K562 (cell line): ENCODE measurements at regions not wholly inside any gene's neighbourhood (a gene's known extent, or its start where the extent isn't known, plus 50 kb on each side); places are given as distances from the start of the nearest gene placed in this dataset.

Experiments used
- ATAC-seq: fragments of 200-7000 bp; cut with Tn5 transposase; 3 replicates; pipeline ENCODE4 v1.9.1; 2020; ENCODE audit warnings: moderate library complexity
- BruUV-seq: library from RNA; stranded (reverse); fragments of 400-500 nt; replicated peaks from 2 replicates; lab custom pipeline; 2021; lab: Mats Ljungman, UMichigan
- CTCF ChIA-PET: fragments of 300-600 bp; formaldehyde crosslinking; extraction: SDS; loops from one replicate; lab custom pipeline; 2021; ENCODE audit warnings: low intra/inter-chr PET ratio; lab: Yijun Ruan, JAX
- POLR2A ChIA-PET: fragments of 300-600, 350-650 bp; sonication (Branson Sonifier 250); formaldehyde crosslinking; extraction: SDS; loops from one replicate; lab custom pipeline; 2021; ENCODE audit warnings: antibody characterized with exemption, inconsistent platforms; lab: Yijun Ruan, JAX
- DNase-seq, 4 experiments: peaks; one replicate each; pipeline versions ENCODE4 v3.0.0 to v3.0.0-alpha.2; 2011 to 2018; ENCODE audit warnings: low spot score in 3 of 4, mixed read lengths in 3 of 4; ENCODE audit errors: extremely low read depth in 1 of 4
- FAIRE-seq: peaks from 2 replicates; lab custom pipeline; 2011; peaks lifted over from hg19 to GRCh38; lab: Jason Lieb, UNC
- H2AFZ ChIP-seq: 2 replicates; pipeline ENCODE4 v1.6.0; 2011; ENCODE audit warnings: low read depth, low read length, control low read depth, inconsistent platforms
- H3K27ac ChIP-seq: fragments of 200-600 bp; 3 replicates; pipeline ENCODE4 v1.8.0; 2011; ENCODE audit warnings: low read depth, mild to moderate bottlenecking, control low read depth, inconsistent platforms, low read length, moderate library complexity, mixed read lengths; ENCODE audit errors: extremely low read depth
- H3K27me3 ChIP-seq, 2 experiments: fragments of 300-600 bp in 1 of 2; 2 replicates in 1 of 2; 3 replicates in 1 of 2; pipeline versions ENCODE4 v1.6.0 to v1.8.0; 2011; ENCODE audit warnings: inconsistent platforms in 2 of 2, low read length in 2 of 2, mild to moderate bottlenecking in 1 of 2, mixed read lengths in 1 of 2, moderate library complexity in 1 of 2; ENCODE audit not compliant: control insufficient read depth in 2 of 2, insufficient read depth in 2 of 2
- H3K36me3 ChIP-seq: fragments of 300-600 bp; 3 replicates; pipeline ENCODE4 v1.8.0; 2011; ENCODE audit warnings: mild to moderate bottlenecking, low read length, inconsistent platforms; ENCODE audit not compliant: control insufficient read depth, insufficient read depth
- H3K4me1 ChIP-seq, 2 experiments: fragments of 200-600 bp in 1 of 2; replicated peaks in 1 of 2; 2 replicates in 1 of 2; 3 replicates in 1 of 2; pipeline versions ENCODE4 v1.5.1 to v1.8.0; 2011; ENCODE audit warnings: inconsistent platforms in 2 of 2, low read length in 2 of 2, mild to moderate bottlenecking in 1 of 2, mixed read lengths in 1 of 2, moderate library complexity in 1 of 2; ENCODE audit not compliant: control insufficient read depth in 2 of 2, insufficient read depth in 2 of 2
- H3K4me2 ChIP-seq: 2 replicates; pipeline ENCODE4 v1.6.1; 2011; ENCODE audit warnings: low read length, control low read depth, inconsistent platforms, mixed read lengths; ENCODE audit not compliant: insufficient read depth
- H3K4me3 ChIP-seq: fragments of 200-600 bp; sonication (generic), shearing (Covaris generic); 2 replicates; pipeline ENCODE4 v1.5.1; 2016; ENCODE audit warnings: control low read depth, inconsistent platforms
- H3K79me2 ChIP-seq: fragments of 200-600 bp; 3 replicates; pipeline ENCODE4 v1.8.0; 2011; ENCODE audit warnings: low read length, inconsistent platforms; ENCODE audit not compliant: control insufficient read depth, insufficient read depth
- H3K9ac ChIP-seq, 2 experiments: 2 replicates each; pipeline versions ENCODE4 v1.6.0 to v1.6.1; 2011; ENCODE audit warnings: low read depth in 2 of 2, low read length in 2 of 2, control low read depth in 1 of 2, inconsistent platforms in 1 of 2, mild to moderate bottlenecking in 1 of 2, mixed read lengths in 1 of 2; ENCODE audit not compliant: insufficient read depth in 1 of 2
- H3K9me1 ChIP-seq: one replicate; pipeline ENCODE4 v1.6.0; 2011; ENCODE audit warnings: inconsistent platforms, mild to moderate bottlenecking, low read length, moderate library complexity; ENCODE audit not compliant: control insufficient read depth, insufficient read depth
- H3K9me3 ChIP-seq: replicated peaks from 2 replicates; pipeline ENCODE4 v1.5.1; 2011; ENCODE audit warnings: low read depth, low read length, inconsistent platforms; ENCODE audit not compliant: control insufficient read depth, insufficient read depth
- H4K20me1 ChIP-seq: replicated peaks from 2 replicates; pipeline ENCODE4 v1.6.1; 2011; ENCODE audit warnings: low read length, inconsistent platforms, mixed read lengths; ENCODE audit not compliant: control insufficient read depth, insufficient read depth
- ETV1 ChIP-seq: fragments of 450-650 bp; conservative IDR thresholded peaks from 2 replicates; pipeline ENCODE4 v1.6.1; 2016; ENCODE audit warnings: missing genetic modification characterization, control low read depth, low read depth, missing compliant biosample characterization
- KDM4B ChIP-seq, 2 experiments: fragments of 450-650 bp in 1 of 2; sonication (generic) in 1 of 2; IDR thresholded peaks; 2 replicates each; pipeline ENCODE4 v1.6.1; 2016 to 2017; ENCODE audit warnings: borderline replicate concordance in 2 of 2, antibody characterized with exemption in 1 of 2, low read depth in 1 of 2, mild to moderate bottlenecking in 1 of 2
- KLF16 ChIP-seq: IDR thresholded peaks from 2 replicates; pipeline ENCODE4 v1.6.1; 2016; ENCODE audit warnings: antibody characterized with exemption
- MEF2A ChIP-seq: IDR thresholded peaks from 2 replicates; pipeline ENCODE4 v1.6.1; 2011; ENCODE audit warnings: low read depth, mild to moderate bottlenecking, low read length, moderate library complexity; ENCODE audit not compliant: control insufficient read depth
- PCBP2 ChIP-seq: fragments of 200-400 bp; formaldehyde crosslinking; IDR thresholded peaks from 2 replicates; pipeline ENCODE4 v1.6.1; 2018; ENCODE audit warnings: low read length, low read depth, mild to moderate bottlenecking, moderate library complexity; ENCODE audit not compliant: poor library complexity, severe bottlenecking
- PHB2 ChIP-seq: fragments of 450-650 bp; IDR thresholded peaks from 2 replicates; pipeline ENCODE4 v1.6.1; 2017; ENCODE audit warnings: low read depth
- THAP12 ChIP-seq: fragments of 250-450 bp; sonication (Bioruptor Pico); IDR thresholded peaks from 2 replicates; pipeline ENCODE4 v1.9.0; 2021; ENCODE audit warnings: mild to moderate bottlenecking, inconsistent platforms
- TRIM24 ChIP-seq, 2 experiments: fragments of 450-650 bp; IDR thresholded peaks; 2 replicates each; pipeline ENCODE4 v1.6.1; 2016
- TSC22D4 ChIP-seq: fragments of 450-650 bp; IDR thresholded peaks from 2 replicates; pipeline ENCODE4 v1.6.1; 2016; ENCODE audit warnings: missing genetic modification characterization, missing biosample characterization, control low read depth
- ZNF609 ChIP-seq: sonication (generic); formaldehyde crosslinking; IDR thresholded peaks from 2 replicates; pipeline ENCODE4 v1.8.1; 2023; ENCODE audit warnings: missing genetic modification reagents, mild to moderate bottlenecking, borderline replicate concordance
- ZNF639 ChIP-seq, 2 experiments: fragments of 200-800 bp in 1 of 2; sonication (Bioruptor generic) in 1 of 2; sonication (generic) in 1 of 2; formaldehyde crosslinking in 1 of 2; IDR thresholded peaks in 1 of 2; conservative IDR thresholded peaks in 1 of 2; 2 replicates each; pipeline versions ENCODE4 v1.5.0 to v1.6.1; 2016 to 2020; ENCODE audit warnings: missing compliant biosample characterization in 1 of 2, missing genetic modification characterization in 1 of 2, missing genetic modification reagents in 1 of 2
- WGBS: fragments of 100-300 bp; shearing (Covaris generic); methylation state at CpG from one replicate; pipeline ENCODE4 v1.1.6; 2016; ENCODE audit warnings: low coverage, mixed read lengths; ENCODE audit not compliant: insufficient coverage; ENCODE audit errors: missing lambda C conversion rate; 5-methylcytosine and 5-hydroxymethylcytosine counted together
- in situ Hi-C: fragments of 300-500 bp; cut with MboI; formaldehyde crosslinking; loops from 4 replicates; pipeline ENCODE4 v1.15.0; 2018; ENCODE audit warnings: inconsistent platforms, mixed read lengths
- intact Hi-C: fragments of 100-400 bp; cut with micrococcal nuclease; formaldehyde crosslinking; loops from 2 replicates; pipeline ENCODE4 v1.14.2; 2022

GRCh38 chr1:30516485-30516858 is 206.9 kb downstream of the MATN1 start (continued):
- TF ChIP-seq ZNF639 (CRISPR knock-in tag; conservative IDR thresholded peaks at IDR 0.05 in 1 of 2, IDR thresholded peaks at IDR 0.05 in 1 of 2) = no peak

- H3K9ac ChIP-seq = no peak overlapping the region
- no peak overlapping the region for H3K27ac ChIP-seq
- no peak overlapping the region for H2AFZ ChIP-seq
- H3K9me1 ChIP-seq = no peaks in the 10 kb centered on the region
- ChIA-PET POLR2A (interaction anchor here (0.5 kb wide), 1 partner anchor 13 kb away, joined by 5 read pairs; no protein-coding TSS in a partner anchor), CTCF (no interaction called here)
- no TSS peak for BruUV-seq
- intact Hi-C loops (no loop called here), in situ Hi-C loops (loop anchor here (5.0 kb wide), 1 partner anchor 834 kb away; no protein-coding TSS in a partner anchor)
- no peak for FAIRE-seq
- no peaks in the 10 kb centered on the region for H3K9me3 ChIP-seq
- DNase-seq = no peak
- H4K20me1 ChIP-seq = no peaks in the 10 kb centered on the region
- no peak overlapping the region for H3K4me3 ChIP-seq
- WGBS = under 1% methylated on average over 10 of the region's 10 CpGs
- H3K36me3 ChIP-seq = no peaks in the 10 kb centered on the region
- ATAC-seq = no peak
- no peaks in the 10 kb centered on the region for H3K79me2 ChIP-seq
- H3K4me1 ChIP-seq = no peaks in the 10 kb centered on the region
- peaks cover 0 to 22% of the 10 kb centered on the region in 2 experiments; a peak in 2 of 5 replicates for H3K27me3 ChIP-seq
- H3K4me2 ChIP-seq = no peak overlapping the region
- TF ChIP-seq KDM4B (IDR thresholded peaks at IDR 0.05; ENCODE audit: borderline replicate concordance in 2 of 2, low read depth in 1 of 2) (no peak), MEF2A (no peak), TRIM24 (IDR thresholded peaks at IDR 0.05) (no peak), THAP12 (CRISPR knock-in tag) (no peak), ZNF609 (CRISPR knock-in tag) (no peak), ETV1 (tag) (no peak), PHB2 (no peak), TSC22D4 (no peak), KLF16 (no peak), PCBP2 (no peak)
Measured at GRCh38 chr1:30515755-30516484, 207.5 kb downstream of the MATN1 start.
